ENCODE measurements at regions not wholly inside any gene's neighbourhood (a gene's known extent, or its start where the extent isn't known, plus 50 kb on each side); places are given as distances from the start of the nearest gene placed in this dataset.

DNA sequence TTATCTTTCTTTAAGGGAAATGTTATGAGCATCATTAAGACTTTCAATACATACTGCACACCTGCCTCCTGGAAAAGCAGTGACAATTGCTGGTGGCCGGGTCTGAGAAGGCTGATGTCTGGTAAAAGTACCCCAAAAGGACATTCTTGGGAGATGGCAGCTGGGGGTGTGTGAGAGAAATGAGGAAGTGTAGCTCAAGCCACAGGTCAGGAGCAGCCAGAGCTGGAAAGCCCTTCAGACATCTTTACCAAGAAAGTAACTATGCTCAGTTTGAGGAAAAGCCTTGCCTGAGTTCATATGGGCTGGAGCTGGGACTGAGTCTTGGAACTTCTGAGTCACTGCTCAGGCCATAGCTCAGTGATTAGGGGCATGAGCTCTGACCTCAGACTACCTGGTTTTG, 94.7 kb upstream of the N4BP1 start:
- no peak overlapping the region for H3K4me3 ChIP-seq
- no peak overlapping the region for H3K27ac ChIP-seq
- no peaks in the 10 kb centered on the region for H3K36me3 ChIP-seq
- H3K27me3 ChIP-seq = no peaks in the 10 kb centered on the region
- H3K4me1 ChIP-seq = no peaks in the 10 kb centered on the region
- TF ChIP-seq, protein P1, sequence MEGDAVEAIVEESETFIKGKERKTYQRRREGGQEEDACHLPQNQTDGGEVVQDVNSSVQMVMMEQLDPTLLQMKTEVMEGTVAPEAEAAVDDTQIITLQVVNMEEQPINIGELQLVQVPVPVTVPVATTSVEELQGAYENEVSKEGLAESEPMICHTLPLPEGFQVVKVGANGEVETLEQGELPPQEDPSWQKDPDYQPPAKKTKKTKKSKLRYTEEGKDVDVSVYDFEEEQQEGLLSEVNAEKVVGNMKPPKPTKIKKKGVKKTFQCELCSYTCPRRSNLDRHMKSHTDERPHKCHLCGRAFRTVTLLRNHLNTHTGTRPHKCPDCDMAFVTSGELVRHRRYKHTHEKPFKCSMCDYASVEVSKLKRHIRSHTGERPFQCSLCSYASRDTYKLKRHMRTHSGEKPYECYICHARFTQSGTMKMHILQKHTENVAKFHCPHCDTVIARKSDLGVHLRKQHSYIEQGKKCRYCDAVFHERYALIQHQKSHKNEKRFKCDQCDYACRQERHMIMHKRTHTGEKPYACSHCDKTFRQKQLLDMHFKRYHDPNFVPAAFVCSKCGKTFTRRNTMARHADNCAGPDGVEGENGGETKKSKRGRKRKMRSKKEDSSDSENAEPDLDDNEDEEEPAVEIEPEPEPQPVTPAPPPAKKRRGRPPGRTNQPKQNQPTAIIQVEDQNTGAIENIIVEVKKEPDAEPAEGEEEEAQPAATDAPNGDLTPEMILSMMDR (IDR thresholded peaks at IDR 0.05) = no peak
- no peak for TF ChIP-seq POLR2A (IDR thresholded peaks at IDR 0.05)
- intact Hi-C loops (cut with DNase I; ENCODE audit: low total_unique reads) = loop anchor here (5.0 kb wide), 1 partner anchor 648 kb away; no protein-coding TSS in a partner anchor
- DNase-seq = no peak
- no peaks in the 10 kb centered on the region for H3K9me3 ChIP-seq

GRCh38 chr16:48687421-48688038, 77.5 kb upstream of the N4BP1 start:
- H3K27ac ChIP-seq = no peak overlapping the region

DNA sequence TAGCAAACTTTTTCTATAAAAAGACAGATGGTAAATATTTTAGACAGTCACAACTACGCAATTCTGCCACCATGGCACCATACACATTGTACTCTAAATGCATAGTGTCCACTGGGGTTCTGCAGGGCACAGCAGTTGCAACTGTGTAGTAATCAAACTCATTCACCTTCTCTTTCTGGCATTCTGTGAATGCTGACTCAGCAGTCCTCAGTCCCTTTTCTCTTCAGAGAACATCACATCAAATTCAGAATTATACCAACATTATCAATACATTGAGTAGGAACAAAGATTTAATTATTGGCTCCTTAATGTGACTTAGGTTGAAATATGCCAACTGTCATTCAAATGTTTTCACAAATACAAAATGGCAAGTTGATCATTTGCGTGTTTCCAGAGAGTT, 74.2 kb upstream of the N4BP1 start:
- Histone ChIP-seq H3K36me3 (no peaks in the 10 kb centered on the region), H3K4me1 (no peaks in the 10 kb centered on the region), H3K27ac (no peak overlapping the region), H3K4me3 (no peak overlapping the region), H3K9me3 (no peaks in the 10 kb centered on the region), H3K27me3 (no peaks in the 10 kb centered on the region)
- intact Hi-C loops (cut with DNase I; ENCODE audit: low total_unique reads) = no loop called here
- TF ChIP-seq, protein P1 (IDR thresholded peaks at IDR 0.05) = no peak
- no peak for TF ChIP-seq POLR2A (IDR thresholded peaks at IDR 0.05)
- DNase-seq = no peak

More at GRCh38 chr16:48687421-48688038, 77.5 kb upstream of the N4BP1 start:
- Histone ChIP-seq H3K4me3 (no peak overlapping the region), H3K9me3 (no peaks in the 10 kb centered on the region), H3K4me1 (no peaks in the 10 kb centered on the region), H3K36me3 (no peaks in the 10 kb centered on the region), H3K27me3 (no peaks in the 10 kb centered on the region)
- DNase-seq = peak; percentile 18 to 27
- TF ChIP-seq, protein P1 (IDR thresholded peaks at IDR 0.05) = peak; percentile 64 to 72 (median 69)
- no peak for TF ChIP-seq POLR2A (IDR thresholded peaks at IDR 0.05)
- intact Hi-C loops (cut with DNase I; ENCODE audit: low total_unique reads) = loop anchor here (5.0 kb wide), 1 partner anchor 665 kb away; no protein-coding TSS in a partner anchor

GRCh38 chr16:48682971-48683370, 73.0 kb upstream of the N4BP1 start:
- no peak overlapping the region for H3K27ac ChIP-seq
- no peaks in the 10 kb centered on the region for H3K36me3 ChIP-seq
- H3K27me3 ChIP-seq = no peaks in the 10 kb centered on the region
- no peak for TF ChIP-seq POLR2A (IDR thresholded peaks at IDR 0.05)
- TF ChIP-seq, protein P1 (IDR thresholded peaks at IDR 0.05) = no peak
- intact Hi-C loops (cut with DNase I; ENCODE audit: low total_unique reads) = no loop called here
- H3K9me3 ChIP-seq = no peaks in the 10 kb centered on the region
- no peaks in the 10 kb centered on the region for H3K4me1 ChIP-seq
- DNase-seq = no peak
- no peak overlapping the region for H3K4me3 ChIP-seq

DNA sequence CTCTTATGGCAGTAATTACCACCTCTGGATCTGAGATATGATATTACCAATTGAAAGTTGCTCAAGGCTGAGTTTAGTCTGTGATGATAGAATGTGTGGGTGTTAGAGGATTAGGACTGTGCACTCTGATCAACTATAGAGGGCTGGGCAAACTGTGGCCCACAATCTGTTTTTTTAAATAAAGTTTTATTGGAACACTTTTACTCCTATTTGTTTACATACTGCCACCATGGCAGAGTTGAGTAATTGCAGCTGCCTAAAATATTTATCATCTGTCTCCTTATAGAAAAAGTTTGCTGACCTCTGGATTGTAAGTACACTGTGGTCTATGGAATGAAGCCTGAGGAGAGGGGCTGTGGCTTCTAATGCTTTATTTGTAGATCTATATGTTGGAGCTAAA, 71.5 kb upstream of the N4BP1 start:
- H3K4me1 ChIP-seq = no peaks in the 10 kb centered on the region
- TF ChIP-seq POLR2A (IDR thresholded peaks at IDR 0.05) = no peak
- H3K9me3 ChIP-seq = no peaks in the 10 kb centered on the region
- DNase-seq = no peak
- intact Hi-C loops (cut with DNase I; ENCODE audit: low total_unique reads) = no loop called here
- H3K27ac ChIP-seq = no peak overlapping the region
- no peak overlapping the region for H3K4me3 ChIP-seq
- H3K27me3 ChIP-seq = no peaks in the 10 kb centered on the region
- no peaks in the 10 kb centered on the region for H3K36me3 ChIP-seq

Data from uterus (tissue), 3 donors.